ENCODE measurements at regions not wholly inside any gene's neighbourhood (a gene's known extent, or its start where the extent isn't known, plus 50 kb on each side); places are given as distances from the start of the nearest gene placed in this dataset.

GRCh38 chr2:16466133-16466820 lies 199.4 kb downstream of the CYRIA start:
- DNase-seq (ENCODE audit: extremely low read depth in 1 of 2, low read depth in 1 of 2) = no peak

- DNase-seq (ENCODE audit: extremely low read depth in 1 of 2, low read depth in 1 of 2) = no peak
Measured at GRCh38 chr2:16464641-16465040, 201.0 kb downstream of the CYRIA start.

GRCh38 chr2:16462958-16463357 lies 202.7 kb downstream of the CYRIA start:
- no peak for DNase-seq (ENCODE audit: extremely low read depth in 1 of 2, low read depth in 1 of 2)

GRCh38 chr2:16461672-16462071 lies 204.0 kb downstream of the CYRIA start:
- no peak for DNase-seq (ENCODE audit: extremely low read depth in 1 of 2, low read depth in 1 of 2)

- DNase-seq (ENCODE audit: extremely low read depth in 1 of 2, low read depth in 1 of 2) = no peak
Measured at GRCh38 chr2:16459606-16460005, 206.0 kb downstream of the CYRIA start.

GRCh38 chr2:16454621-16455020 lies 211.0 kb downstream of the CYRIA start:
- no peak for DNase-seq (ENCODE audit: extremely low read depth in 1 of 2, low read depth in 1 of 2)

GRCh38 chr2:16452123-16452522 lies 213.5 kb downstream of the CYRIA start:
- no peak for DNase-seq (ENCODE audit: extremely low read depth in 1 of 2, low read depth in 1 of 2)

- no peak for DNase-seq (ENCODE audit: extremely low read depth in 1 of 2, low read depth in 1 of 2)
Measured at GRCh38 chr2:16446706-16447105, 218.9 kb downstream of the CYRIA start.

GRCh38 chr2:16442971-16443370 lies 222.7 kb downstream of the CYRIA start:
- no peak for DNase-seq (ENCODE audit: extremely low read depth in 1 of 2, low read depth in 1 of 2)

- DNase-seq (ENCODE audit: extremely low read depth in 1 of 2, low read depth in 1 of 2) = no peak
Measured at GRCh38 chr2:16441431-16441830, 224.2 kb downstream of the CYRIA start.

- no peak for DNase-seq (ENCODE audit: extremely low read depth in 1 of 2, low read depth in 1 of 2)
Measured at GRCh38 chr2:16440898-16441297, 224.7 kb downstream of the CYRIA start.

GRCh38 chr2:16438613-16439321 lies 226.9 kb downstream of the CYRIA start:
- DNase-seq (ENCODE audit: extremely low read depth in 1 of 2, low read depth in 1 of 2) = no peak

GRCh38 chr2:16437189-16437588 lies 228.4 kb downstream of the CYRIA start:
- DNase-seq (ENCODE audit: extremely low read depth in 1 of 2, low read depth in 1 of 2) = no peak

- DNase-seq (ENCODE audit: extremely low read depth in 1 of 2, low read depth in 1 of 2) = no peak
Measured at GRCh38 chr2:16434393-16434792, 231.2 kb downstream of the CYRIA start.

- no peak for DNase-seq (ENCODE audit: extremely low read depth in 1 of 2, low read depth in 1 of 2)
Measured at GRCh38 chr2:16430846-16431245, 234.8 kb downstream of the CYRIA start.

- no peak for DNase-seq (ENCODE audit: extremely low read depth in 1 of 2, low read depth in 1 of 2)
Measured at GRCh38 chr2:16429431-16430145, 236.0 kb downstream of the CYRIA start.

- DNase-seq (ENCODE audit: extremely low read depth in 1 of 2, low read depth in 1 of 2) = no peak
Measured at GRCh38 chr2:16429002-16429401, 236.6 kb downstream of the CYRIA start.

- no peak for DNase-seq (ENCODE audit: extremely low read depth in 1 of 2, low read depth in 1 of 2)
Measured at GRCh38 chr2:16425462-16426336, 239.9 kb downstream of the CYRIA start.

GRCh38 chr2:16420421-16420820 lies 245.2 kb downstream of the CYRIA start:
- DNase-seq (ENCODE audit: extremely low read depth in 1 of 2, low read depth in 1 of 2) = no peak

- no peak for DNase-seq (ENCODE audit: extremely low read depth in 1 of 2, low read depth in 1 of 2)
Measured at GRCh38 chr2:16417726-16418125, 247.9 kb downstream of the CYRIA start.

- DNase-seq (ENCODE audit: extremely low read depth in 1 of 2, low read depth in 1 of 2) = no peak
Measured at GRCh38 chr2:16416651-16417050, 249.0 kb downstream of the CYRIA start.

Data from stimulated activated CD8-positive, alpha-beta memory T cell treated with anti-CD3 and anti-CD28 coated beads, Interleukin-7, amount 100 ng/mL, for 48 hours (primary cell).